Astrocyte (in vitro differentiated cells and primary cell): ENCODE measurements at regions not wholly inside any gene's neighbourhood (a gene's known extent, or its start where the extent isn't known, plus 50 kb on each side); places are given as distances from the start of the nearest gene placed in this dataset.

Source experiments
- CTCF ChIP-seq: IDR thresholded peaks from 2 replicates; pipeline ENCODE4 v1.5.1; 2011; ENCODE audit warnings: low read depth, mild to moderate bottlenecking, inconsistent platforms, low read length, moderate library complexity; ENCODE audit not compliant: insufficient read depth
- EZH2 ChIP-seq: IDR thresholded peaks from 2 replicates; pipeline ENCODE4 v1.6.1; 2012; ENCODE audit warnings: mild to moderate bottlenecking, low read length, inconsistent platforms; ENCODE audit not compliant: insufficient read depth

DNA sequence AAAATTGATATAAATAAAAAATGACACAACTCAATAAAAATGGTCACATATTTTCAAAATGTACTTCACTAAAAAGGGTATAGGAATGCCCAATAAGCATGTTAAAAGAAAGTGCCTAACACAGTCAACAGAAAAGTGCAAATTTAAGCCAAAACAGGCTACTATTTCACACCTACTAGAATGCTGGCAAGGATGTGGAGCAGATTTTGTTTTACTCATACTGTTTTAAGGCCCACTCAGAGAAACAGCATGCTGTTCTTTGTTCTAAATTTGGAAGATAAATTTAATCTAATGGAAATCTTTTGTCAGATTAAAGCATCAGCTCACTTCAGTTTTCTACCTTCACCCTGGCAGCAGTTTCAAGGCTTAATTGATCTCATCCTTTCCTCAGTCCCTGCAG lies 576.8 kb upstream of the HS3ST1 start:
- TF ChIP-seq CTCF (no peak), EZH2 (no peak)
